ENCODE measurements at regions not wholly inside any gene's neighbourhood (a gene's known extent, or its start where the extent isn't known, plus 50 kb on each side); places are given as distances from the start of the nearest gene placed in this dataset.

GRCh38 chr4:63583561-63583960 lies 825.7 kb downstream of the TECRL start:
- no peaks in the 10 kb centered on the region for H3F3A ChIP-seq (ENCODE audit: insufficient read depth, low read length)
- H2AFZ ChIP-seq (ENCODE audit: low read length): no peak overlapping the region
- H3K9ac ChIP-seq (ENCODE audit: low read length): no peak overlapping the region
- no peaks in the 10 kb centered on the region for H3K79me2 ChIP-seq (ENCODE audit: low read length)
- no peak overlapping the region for H3K4me3 ChIP-seq (ENCODE audit: low read length)
- no peaks in the 10 kb centered on the region for H3K4me1 ChIP-seq (ENCODE audit: low read length)
- DNase-seq: no peak
- no peak overlapping the region for H3K27ac ChIP-seq (ENCODE audit: low read length)
- no peaks in the 10 kb centered on the region for H3K9me2 ChIP-seq (replicated peaks; ENCODE audit: insufficient read depth, low read length)
- no peaks in the 10 kb centered on the region for H3K36me3 ChIP-seq (replicated peaks; ENCODE audit: insufficient read depth, low read length)
- H4K20me1 ChIP-seq (ENCODE audit: insufficient read depth, low read length): no peaks in the 10 kb centered on the region
- H3K9me3 ChIP-seq (replicated peaks; ENCODE audit: insufficient read depth, low read length): no peaks in the 10 kb centered on the region
- H3K27me3 ChIP-seq (replicated peaks; ENCODE audit: insufficient read depth, low read length): no peaks in the 10 kb centered on the region
- no peak overlapping the region for H3K4me2 ChIP-seq (ENCODE audit: low read depth, low read length)
- TF ChIP-seq EZH2phosphoT487 (IDR thresholded peaks at IDR 0.05; ENCODE audit: low read length) (no peak), EZH2 (optimal IDR thresholded peaks at IDR 0.05; ENCODE audit: low read depth, low read length) (no peak), CTCF (IDR thresholded peaks at IDR 0.05; ENCODE audit: low read length) (no peak)

DNA sequence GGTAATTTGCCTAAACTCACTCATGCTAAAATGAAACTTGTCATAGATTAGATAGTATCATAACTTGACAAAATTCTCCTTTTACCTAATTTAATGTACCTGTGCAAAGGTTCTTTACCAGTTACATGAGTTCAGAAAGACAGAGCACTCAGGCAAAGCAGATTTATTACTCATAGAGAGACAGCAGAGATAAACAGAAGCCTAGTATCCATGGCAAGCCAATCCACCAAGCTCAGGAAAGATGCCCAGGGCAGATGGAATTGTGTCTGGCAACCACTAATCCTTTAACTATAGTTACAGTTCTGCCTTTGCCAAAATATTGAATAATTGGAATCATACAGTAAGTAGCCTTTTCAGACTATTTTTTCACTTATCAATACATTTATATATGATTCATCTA lies 826.2 kb downstream of the TECRL start:
- Histone ChIP-seq H3K4me1 (ENCODE audit: low read length) (no peaks in the 10 kb centered on the region), H3K4me3 (ENCODE audit: low read length) (no peak overlapping the region), H3K27ac (ENCODE audit: low read length) (no peak overlapping the region), H3K9ac (ENCODE audit: low read length) (no peak overlapping the region), H3K9me3 (replicated peaks; ENCODE audit: insufficient read depth, low read length) (no peaks in the 10 kb centered on the region), H3K79me2 (ENCODE audit: low read length) (no peaks in the 10 kb centered on the region), H3K36me3 (replicated peaks; ENCODE audit: insufficient read depth, low read length) (no peaks in the 10 kb centered on the region), H3F3A (ENCODE audit: insufficient read depth, low read length) (no peaks in the 10 kb centered on the region), H2AFZ (ENCODE audit: low read length) (no peak overlapping the region), H3K4me2 (ENCODE audit: low read depth, low read length) (no peak overlapping the region), H4K20me1 (ENCODE audit: insufficient read depth, low read length) (no peaks in the 10 kb centered on the region), H3K9me2 (replicated peaks; ENCODE audit: insufficient read depth, low read length) (no peaks in the 10 kb centered on the region), H3K27me3 (replicated peaks; ENCODE audit: insufficient read depth, low read length) (no peaks in the 10 kb centered on the region)
- no peak for TF ChIP-seq EZH2phosphoT487 (IDR thresholded peaks at IDR 0.05; ENCODE audit: low read length)
- TF ChIP-seq EZH2 (optimal IDR thresholded peaks at IDR 0.05; ENCODE audit: low read depth, low read length): no peak
- no peak for TF ChIP-seq CTCF (IDR thresholded peaks at IDR 0.05; ENCODE audit: low read length)
- no peak for DNase-seq

- DNase-seq: no peak
- TF ChIP-seq CTCF (IDR thresholded peaks at IDR 0.05; ENCODE audit: low read length) (no peak), EZH2 (optimal IDR thresholded peaks at IDR 0.05; ENCODE audit: low read depth, low read length) (no peak), EZH2phosphoT487 (IDR thresholded peaks at IDR 0.05; ENCODE audit: low read length) (no peak)
- no peaks in the 10 kb centered on the region for H3K36me3 ChIP-seq (replicated peaks; ENCODE audit: insufficient read depth, low read length)
- no peaks in the 10 kb centered on the region for H3K9me3 ChIP-seq (replicated peaks; ENCODE audit: insufficient read depth, low read length)
- no peaks in the 10 kb centered on the region for H3K4me1 ChIP-seq (ENCODE audit: low read length)
- no peak overlapping the region for H3K4me3 ChIP-seq (ENCODE audit: low read length)
- no peaks in the 10 kb centered on the region for H3F3A ChIP-seq (ENCODE audit: insufficient read depth, low read length)
- H3K79me2 ChIP-seq (ENCODE audit: low read length): no peaks in the 10 kb centered on the region
- H4K20me1 ChIP-seq (ENCODE audit: insufficient read depth, low read length): no peaks in the 10 kb centered on the region
- no peak overlapping the region for H2AFZ ChIP-seq (ENCODE audit: low read length)
- no peak overlapping the region for H3K4me2 ChIP-seq (ENCODE audit: low read depth, low read length)
- H3K27ac ChIP-seq (ENCODE audit: low read length): no peak overlapping the region
- H3K9ac ChIP-seq (ENCODE audit: low read length): no peak overlapping the region
- no peaks in the 10 kb centered on the region for H3K27me3 ChIP-seq (replicated peaks; ENCODE audit: insufficient read depth, low read length)
- no peaks in the 10 kb centered on the region for H3K9me2 ChIP-seq (replicated peaks; ENCODE audit: insufficient read depth, low read length)
These were observed 828.3 kb downstream of the TECRL start for GRCh38 chr4:63580796-63581475.
